Fibroblast of villous mesenchyme (primary cell): ENCODE measurements at regions not wholly inside any gene's neighbourhood (a gene's known extent, or its start where the extent isn't known, plus 50 kb on each side); places are given as distances from the start of the nearest gene placed in this dataset.

Source experiments
- DNase-seq: peaks from one replicate; pipeline ENCODE4 v3.0.0-alpha.2; 2010; ENCODE audit warnings: low read depth
- H3K4me3 ChIP-seq: 2 replicates; pipeline ENCODE4 v1.5.1; 2011; ENCODE audit warnings: low read depth, mild to moderate bottlenecking, low read length
- CTCF ChIP-seq: IDR thresholded peaks from 2 replicates; pipeline ENCODE4 v1.5.1; 2012; ENCODE audit warnings: low read depth, mild to moderate bottlenecking, low read length; ENCODE audit not compliant: insufficient read depth

- H3K4me3 ChIP-seq = no peak overlapping the region
- no peak for TF ChIP-seq CTCF
- DNase-seq = no peak
Measured at GRCh38 chr13:33531484-33531883, 245.9 kb upstream of the STARD13 start.

GRCh38 chr13:33535061-33535460 lies 249.5 kb upstream of the STARD13 start:
- no peak overlapping the region for H3K4me3 ChIP-seq
- no peak for TF ChIP-seq CTCF
- DNase-seq = no peak

- H3K4me3 ChIP-seq = no peak overlapping the region
- no peak for DNase-seq
- TF ChIP-seq CTCF = no peak
Measured at GRCh38 chr13:33536601-33537000, 251.0 kb upstream of the STARD13 start.

GRCh38 chr13:33537026-33537425 lies 251.5 kb upstream of the STARD13 start:
- TF ChIP-seq CTCF = no peak
- H3K4me3 ChIP-seq = no peak overlapping the region
- DNase-seq = peak; percentile 93

- H3K4me3 ChIP-seq = no peak overlapping the region
- DNase-seq = peak; percentile 75
- TF ChIP-seq CTCF = no peak
Measured at GRCh38 chr13:33537676-33538075, 252.1 kb upstream of the STARD13 start.

- TF ChIP-seq CTCF = no peak
- H3K4me3 ChIP-seq = peak overlapping the region; percentile 61
- peak; percentile 40 for DNase-seq
Measured at GRCh38 chr13:33541456-33541855, 255.9 kb upstream of the STARD13 start.

GRCh38 chr13:33541962-33542308 lies 256.4 kb upstream of the STARD13 start:
- peak overlapping the region; percentile 61 for H3K4me3 ChIP-seq
- DNase-seq = no peak
- TF ChIP-seq CTCF = no peak
